Peyer's patch (tissue), 4 donors: ENCODE measurements at regions not wholly inside any gene's neighbourhood (a gene's known extent, or its start where the extent isn't known, plus 50 kb on each side); places are given as distances from the start of the nearest gene placed in this dataset.

ENCODE experiments used
- POLR2A ChIP-seq, 2 donors: fragments of 450-650 bp; IDR thresholded peaks; one replicate each; pipeline ENCODE4 v1.5.1; 2017; ENCODE audit warnings: antibody characterized with exemption in 2 of 2, mild to moderate bottlenecking in 2 of 2, moderate library complexity in 2 of 2
- TF ChIP-seq, protein P1 (sequence below), 6 experiments: fragments of 450-650 bp in 4 of 6; fragments of 200-600 bp in 2 of 6; sonication (generic) in 1 of 6; IDR thresholded peaks; one replicate each; pipeline ENCODE4 v1.5.1; 2017 to 2019; ENCODE audit warnings: antibody characterized with exemption in 6 of 6, mild to moderate bottlenecking in 3 of 6, moderate library complexity in 1 of 6

DNA sequence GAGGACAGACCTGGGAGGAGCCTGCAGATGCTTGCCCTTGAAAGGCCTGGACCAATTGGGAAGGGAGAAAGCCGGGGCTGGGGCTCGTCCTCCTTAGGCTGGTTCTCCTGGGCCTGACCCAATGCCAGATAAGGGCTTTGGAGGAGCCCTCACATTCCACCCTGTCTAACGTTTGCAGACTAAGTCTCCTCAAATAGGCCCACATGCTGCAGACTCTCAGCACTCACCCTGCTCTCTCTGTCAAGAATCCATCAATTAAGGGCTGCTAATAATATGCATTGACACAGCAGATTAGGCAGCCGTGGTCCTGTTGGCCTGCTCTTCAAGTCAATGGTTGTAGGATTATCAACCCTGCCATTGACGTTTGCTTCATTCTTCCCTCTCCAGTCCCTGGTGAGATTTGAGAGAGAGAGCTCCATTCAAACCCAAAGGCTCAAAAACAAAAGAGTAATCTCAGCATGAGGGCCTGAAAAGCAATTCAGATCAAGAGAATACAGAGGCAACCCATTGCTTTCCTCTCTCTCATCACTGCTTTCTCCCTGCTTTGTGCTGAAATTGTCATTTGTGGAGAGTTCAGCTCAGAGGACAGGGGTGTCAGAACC lies 167.6 kb downstream of the INSIG2 start:
- TF ChIP-seq, protein P1, sequence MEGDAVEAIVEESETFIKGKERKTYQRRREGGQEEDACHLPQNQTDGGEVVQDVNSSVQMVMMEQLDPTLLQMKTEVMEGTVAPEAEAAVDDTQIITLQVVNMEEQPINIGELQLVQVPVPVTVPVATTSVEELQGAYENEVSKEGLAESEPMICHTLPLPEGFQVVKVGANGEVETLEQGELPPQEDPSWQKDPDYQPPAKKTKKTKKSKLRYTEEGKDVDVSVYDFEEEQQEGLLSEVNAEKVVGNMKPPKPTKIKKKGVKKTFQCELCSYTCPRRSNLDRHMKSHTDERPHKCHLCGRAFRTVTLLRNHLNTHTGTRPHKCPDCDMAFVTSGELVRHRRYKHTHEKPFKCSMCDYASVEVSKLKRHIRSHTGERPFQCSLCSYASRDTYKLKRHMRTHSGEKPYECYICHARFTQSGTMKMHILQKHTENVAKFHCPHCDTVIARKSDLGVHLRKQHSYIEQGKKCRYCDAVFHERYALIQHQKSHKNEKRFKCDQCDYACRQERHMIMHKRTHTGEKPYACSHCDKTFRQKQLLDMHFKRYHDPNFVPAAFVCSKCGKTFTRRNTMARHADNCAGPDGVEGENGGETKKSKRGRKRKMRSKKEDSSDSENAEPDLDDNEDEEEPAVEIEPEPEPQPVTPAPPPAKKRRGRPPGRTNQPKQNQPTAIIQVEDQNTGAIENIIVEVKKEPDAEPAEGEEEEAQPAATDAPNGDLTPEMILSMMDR (IDR thresholded peaks at IDR 0.05): no peak
- TF ChIP-seq POLR2A (IDR thresholded peaks at IDR 0.05): no peak
